Loucy (cell line): ENCODE measurements at regions not wholly inside any gene's neighbourhood (a gene's known extent, or its start where the extent isn't known, plus 50 kb on each side); places are given as distances from the start of the nearest gene placed in this dataset.

Experiments used
- CTCF ChIP-seq: fragments of 200-600 bp; sonication (generic); conservative IDR thresholded peaks from 2 replicates; pipeline ENCODE4 v1.5.1; 2014; ENCODE audit warnings: mild to moderate bottlenecking, antibody characterized with exemption, low read length
- EZH2phosphoT487 ChIP-seq: fragments of 200-600 bp; IDR thresholded peaks from 2 replicates; pipeline ENCODE4 v1.6.1; 2018; ENCODE audit warnings: antibody characterized with exemption, mild to moderate bottlenecking, moderate library complexity, borderline replicate concordance

GRCh38 chr9:22265038-22265437 is 181.6 kb upstream of the DMRTA1 start:
- no peak for TF ChIP-seq CTCF
- no peak for TF ChIP-seq EZH2phosphoT487
